ENCODE measurements at regions not wholly inside any gene's neighbourhood (a gene's known extent, or its start where the extent isn't known, plus 50 kb on each side); places are given as distances from the start of the nearest gene placed in this dataset.
"Not testable (repeated sequence)": the region's sequence is repeated elsewhere in the genome, so short reads cannot be mapped to it uniquely, and the experiment has no call there.

- Histone ChIP-seq H3K4me3 (ENCODE audit: low read depth, low read length) (no peak overlapping the region), H3K9me3 (ENCODE audit: control insufficient read depth, insufficient read depth, low read length) (no peaks in the 10 kb centered on the region), H3K27me3 (ENCODE audit: control insufficient read depth, insufficient read depth, low read length) (no peaks in the 10 kb centered on the region), H3K27ac (ENCODE audit: low read depth, low read length) (no peak overlapping the region)
- no peak for DNase-seq (ENCODE audit: low read depth, low spot score)
- no peak for TF ChIP-seq CTCF (IDR thresholded peaks at IDR 0.05; ENCODE audit: low read depth, low read length)
- CTCF ChIA-PET, result no interaction called here
- POLR2A ChIA-PET, result no interaction called here
Measured at GRCh38 chr9:87405677-87406542, 91.8 kb upstream of the DAPK1 start.

- TF ChIP-seq CTCF (IDR thresholded peaks at IDR 0.05; ENCODE audit: low read depth, low read length), result no peak
- DNase-seq (ENCODE audit: low read depth, low spot score), result no peak
- Histone ChIP-seq H3K27ac (ENCODE audit: low read depth, low read length) (no peak overlapping the region), H3K9me3 (ENCODE audit: control insufficient read depth, insufficient read depth, low read length) (no peaks in the 10 kb centered on the region), H3K4me3 (ENCODE audit: low read depth, low read length) (no peak overlapping the region), H3K27me3 (ENCODE audit: control insufficient read depth, insufficient read depth, low read length) (no peaks in the 10 kb centered on the region)
- ChIA-PET POLR2A (no interaction called here), CTCF (no interaction called here)
Measured at GRCh38 chr9:87406543-87407166, 91.0 kb upstream of the DAPK1 start.

GRCh38 chr9:87410047-87411005, 87.3 kb upstream of the DAPK1 start:
- CTCF ChIA-PET, POLR2A ChIA-PET: not testable (repeated sequence)

GRCh38 chr9:87420884-87421283, 76.8 kb upstream of the DAPK1 start:
- H3K4me3 ChIP-seq (ENCODE audit: low read depth, low read length), result no peak overlapping the region
- ChIA-PET POLR2A (no interaction called here), CTCF (no interaction called here)
- DNase-seq (ENCODE audit: low read depth, low spot score), result no peak
- no peak for TF ChIP-seq CTCF (IDR thresholded peaks at IDR 0.05; ENCODE audit: low read depth, low read length)
- H3K9me3 ChIP-seq (ENCODE audit: control insufficient read depth, insufficient read depth, low read length), result no peaks in the 10 kb centered on the region
- no peaks in the 10 kb centered on the region for H3K27me3 ChIP-seq (ENCODE audit: control insufficient read depth, insufficient read depth, low read length)
- H3K27ac ChIP-seq (ENCODE audit: low read depth, low read length), result no peak overlapping the region

More at GRCh38 chr9:87410047-87411005, 87.3 kb upstream of the DAPK1 start:
- H3K9me3 ChIP-seq (ENCODE audit: control insufficient read depth, insufficient read depth, low read length); H3K27me3 ChIP-seq (ENCODE audit: control insufficient read depth, insufficient read depth, low read length); DNase-seq (ENCODE audit: low read depth, low spot score); H3K4me3 ChIP-seq (ENCODE audit: low read depth, low read length); H3K27ac ChIP-seq (ENCODE audit: low read depth, low read length): not testable (repeated sequence)

GRCh38 chr9:87421734-87422133, 75.9 kb upstream of the DAPK1 start:
- POLR2A ChIA-PET, result no interaction called here
- DNase-seq (ENCODE audit: low read depth, low spot score), result no peak
- no peak for TF ChIP-seq CTCF (IDR thresholded peaks at IDR 0.05; ENCODE audit: low read depth, low read length)
- no peak overlapping the region for H3K27ac ChIP-seq (ENCODE audit: low read depth, low read length)
- CTCF ChIA-PET, result no interaction called here
- H3K4me3 ChIP-seq (ENCODE audit: low read depth, low read length), result no peak overlapping the region
- H3K27me3 ChIP-seq (ENCODE audit: control insufficient read depth, insufficient read depth, low read length), result no peaks in the 10 kb centered on the region
- H3K9me3 ChIP-seq (ENCODE audit: control insufficient read depth, insufficient read depth, low read length), result no peaks in the 10 kb centered on the region; the same call in 1 of the 2 replicates
